Stimulated activated CD8-positive, alpha-beta memory T cell treated with anti-CD3 and anti-CD28 coated beads, Interleukin-7, amount 100 ng/mL, for 24 hours (primary cell): ENCODE measurements at regions not wholly inside any gene's neighbourhood (a gene's known extent, or its start where the extent isn't known, plus 50 kb on each side); places are given as distances from the start of the nearest gene placed in this dataset.
"Not testable (repeated sequence)": the region's sequence is repeated elsewhere in the genome, so short reads cannot be mapped to it uniquely, and the experiment has no call there.

Source experiments
- DNase-seq: peaks from one replicate; pipeline ENCODE4 v3.0.0-alpha.2; 2020; ENCODE audit warnings: low read depth

DNA sequence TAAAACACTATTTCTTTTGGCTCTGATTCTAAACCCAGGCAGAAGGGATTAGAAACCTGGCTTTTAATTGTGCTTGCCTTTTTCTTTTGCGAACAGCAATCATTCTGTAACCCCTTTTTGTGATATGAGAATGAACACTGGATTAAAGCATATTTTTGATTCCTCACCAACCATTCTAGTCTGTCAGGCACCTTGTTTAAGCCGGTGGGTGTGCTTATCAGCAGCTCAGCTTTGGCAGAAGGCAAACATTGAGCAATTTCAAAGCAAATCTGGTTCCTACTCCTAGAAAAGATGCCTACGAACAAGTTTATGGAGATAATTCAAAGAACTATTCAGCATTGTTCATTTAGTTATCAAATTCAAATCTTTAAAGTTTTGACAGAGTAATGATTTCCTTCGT lies 265.1 kb upstream of the FAM241A start:
- DNase-seq, result no peak

DNA sequence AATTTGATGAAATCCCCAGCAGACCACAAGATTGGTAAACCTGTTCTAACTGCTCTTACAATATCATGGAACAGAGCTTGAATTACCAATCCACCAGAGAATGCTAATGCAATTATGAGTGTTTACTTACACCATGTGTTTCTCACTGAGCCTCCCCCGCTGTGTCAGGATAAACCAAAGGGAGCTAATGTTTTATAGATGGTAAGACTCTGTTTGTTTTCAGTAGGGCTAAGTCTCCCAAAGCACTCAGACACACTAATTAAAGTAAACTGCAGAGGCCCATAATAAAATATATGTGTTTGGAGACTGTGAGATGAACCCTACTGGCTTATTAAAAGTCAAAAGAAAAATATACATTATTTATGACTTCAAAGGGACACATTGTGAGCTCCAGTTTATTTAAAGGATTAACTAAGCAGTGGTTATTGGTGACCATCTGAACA lies 261.7 kb upstream of the FAM241A start:
- DNase-seq, result no peak

DNA sequence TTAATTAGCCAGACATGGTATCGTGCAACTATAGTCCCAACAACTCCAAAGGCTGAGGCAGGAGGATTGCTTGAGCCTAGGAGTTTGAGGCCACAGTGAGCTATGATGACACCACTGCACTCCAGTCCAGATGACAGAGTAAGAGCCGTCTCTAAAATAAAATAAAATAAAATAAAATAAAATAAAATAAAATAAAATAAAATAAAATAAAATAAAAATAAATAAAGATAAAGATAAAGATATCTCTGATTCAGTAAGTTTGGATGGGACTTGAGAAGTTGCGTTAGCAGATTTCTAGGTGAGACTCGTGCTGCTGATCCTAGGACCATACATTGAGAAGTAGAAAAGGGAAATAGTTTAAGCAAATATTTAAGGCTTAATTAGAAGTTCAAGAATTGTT lies 254.8 kb upstream of the FAM241A start:
- no peak for DNase-seq

DNA sequence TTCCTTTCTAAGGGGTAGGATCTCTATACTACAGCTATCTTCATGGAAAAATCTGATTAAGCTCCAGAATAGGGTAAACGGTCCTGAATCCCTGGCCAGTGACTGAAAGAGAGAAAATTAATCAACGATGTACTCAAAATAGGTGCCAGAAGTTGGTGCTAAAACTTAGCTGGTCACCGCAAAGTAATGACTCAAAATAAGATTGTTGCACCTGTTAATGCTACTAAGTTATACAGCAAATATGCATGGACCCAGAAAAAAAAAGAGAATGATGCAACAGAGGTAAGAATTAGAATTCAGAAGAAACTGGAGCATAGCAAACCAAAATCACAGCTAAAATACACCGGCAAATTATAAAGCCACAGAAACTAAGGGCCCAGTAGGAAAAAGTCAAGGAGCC lies 239.7 kb upstream of the FAM241A start:
- no peak for DNase-seq

DNA sequence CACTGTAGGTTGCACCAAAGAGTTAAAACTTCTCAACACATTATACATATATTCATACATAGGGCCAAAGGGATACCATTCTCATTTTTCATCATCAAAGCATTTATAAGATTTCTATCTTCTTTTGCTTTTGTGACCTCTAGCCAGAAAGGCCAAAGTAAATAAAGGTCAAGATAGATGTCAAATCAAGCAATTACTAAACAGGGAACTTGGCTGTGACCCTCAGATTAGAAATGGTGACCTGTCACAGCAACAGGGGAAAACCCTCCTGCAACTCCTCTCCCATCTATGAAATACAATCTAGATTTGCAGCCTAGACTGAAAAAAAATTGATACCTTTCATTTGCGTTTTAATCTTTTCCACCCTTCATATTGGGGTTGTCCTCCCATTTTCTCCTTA lies 225.6 kb upstream of the FAM241A start:
- no peak for DNase-seq

DNA sequence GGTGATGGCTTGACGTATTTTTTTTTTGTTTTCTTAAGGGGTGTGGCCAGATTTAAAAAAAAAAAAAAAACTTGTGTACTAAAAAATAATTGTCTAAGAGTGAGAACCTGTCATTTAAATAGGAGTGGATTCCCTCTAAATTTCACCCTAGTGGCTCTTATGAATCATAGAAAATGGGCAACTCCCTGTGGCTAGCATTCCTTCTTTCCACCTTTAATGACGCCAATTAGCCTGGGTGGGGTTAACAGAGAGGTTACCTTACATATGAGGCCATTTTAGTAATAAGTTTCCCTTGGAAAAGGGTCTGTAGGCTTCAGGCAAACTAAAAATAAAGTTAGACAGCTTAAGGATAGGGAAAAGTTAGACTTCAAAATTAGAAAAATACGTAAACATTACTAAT lies 223.5 kb upstream of the FAM241A start:
- DNase-seq, result no peak

DNA sequence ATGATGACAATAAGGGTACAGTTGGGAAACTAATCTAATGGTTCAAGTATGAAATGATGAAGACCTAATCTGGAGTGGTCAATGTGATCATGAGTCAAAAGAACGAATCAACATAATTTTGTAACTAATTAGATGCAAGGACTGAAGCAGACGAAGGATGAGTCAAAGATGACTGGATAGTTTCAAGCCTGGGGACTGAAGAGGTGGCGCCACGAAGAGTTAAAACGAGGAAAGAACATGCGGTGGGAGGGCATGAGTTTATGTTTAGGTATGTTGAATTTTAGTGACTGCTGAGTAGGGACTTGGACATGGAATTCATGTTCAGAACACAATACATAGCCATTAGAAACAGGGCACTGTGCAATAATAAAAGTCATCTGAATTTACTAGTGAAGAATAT lies 221.5 kb upstream of the FAM241A start:
- no peak for DNase-seq

DNA sequence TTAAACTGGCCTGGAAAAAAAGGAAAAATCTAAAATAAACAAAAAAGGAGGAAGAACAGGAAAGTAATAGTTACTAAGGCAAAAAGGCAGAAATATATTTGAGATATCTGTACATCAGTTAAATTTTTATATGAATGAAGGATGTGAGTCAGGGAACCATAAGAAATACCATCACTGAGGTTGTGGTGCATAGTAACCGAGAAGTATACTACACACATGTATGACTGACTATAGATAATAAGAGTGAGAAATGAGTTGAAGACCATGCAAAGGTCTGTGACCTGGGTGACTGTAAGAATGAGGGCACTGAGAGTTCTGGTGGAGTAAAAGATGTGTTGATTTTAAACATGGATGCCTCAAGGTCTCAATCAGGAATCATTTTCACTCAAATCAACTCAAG lies 220.6 kb upstream of the FAM241A start:
- no peak for DNase-seq

DNA sequence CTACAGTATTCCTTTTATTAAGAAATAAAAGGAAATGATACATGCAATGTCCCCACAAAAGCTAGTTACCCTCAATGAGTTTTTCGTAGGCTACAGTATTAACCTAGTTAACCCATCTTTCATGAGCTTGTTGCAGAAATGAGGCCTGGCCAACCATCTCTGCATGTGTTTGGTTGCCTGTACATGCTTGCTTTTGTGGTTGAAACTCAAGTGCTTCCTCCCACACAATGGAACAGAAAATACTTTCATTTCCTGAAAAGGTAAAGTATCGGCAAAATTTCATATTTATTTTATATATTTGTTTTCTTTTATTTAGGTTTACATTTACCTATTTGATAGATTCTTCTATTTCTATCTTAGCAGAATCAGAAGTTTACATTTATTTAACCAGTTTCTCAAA lies 214.6 kb upstream of the FAM241A start:
- DNase-seq, result no peak

DNA sequence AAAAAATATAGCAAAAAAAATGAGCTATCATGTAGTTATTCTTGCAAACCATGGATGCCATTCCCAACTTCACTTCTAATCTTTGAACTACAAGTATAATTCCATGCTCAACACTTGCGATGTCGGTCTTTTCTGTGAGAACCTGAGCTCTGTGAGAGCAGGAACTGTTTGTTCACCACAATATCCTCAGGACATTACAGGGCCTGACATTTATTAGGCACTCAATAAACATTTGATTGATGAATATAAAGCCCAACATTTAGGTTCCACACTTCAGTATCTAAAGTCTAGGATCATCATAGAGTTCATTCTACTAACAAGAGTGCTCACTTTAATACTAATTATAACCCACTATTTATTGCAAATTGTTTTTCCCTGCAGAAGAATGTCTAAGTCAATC lies 211.6 kb upstream of the FAM241A start:
- no peak for DNase-seq

DNA sequence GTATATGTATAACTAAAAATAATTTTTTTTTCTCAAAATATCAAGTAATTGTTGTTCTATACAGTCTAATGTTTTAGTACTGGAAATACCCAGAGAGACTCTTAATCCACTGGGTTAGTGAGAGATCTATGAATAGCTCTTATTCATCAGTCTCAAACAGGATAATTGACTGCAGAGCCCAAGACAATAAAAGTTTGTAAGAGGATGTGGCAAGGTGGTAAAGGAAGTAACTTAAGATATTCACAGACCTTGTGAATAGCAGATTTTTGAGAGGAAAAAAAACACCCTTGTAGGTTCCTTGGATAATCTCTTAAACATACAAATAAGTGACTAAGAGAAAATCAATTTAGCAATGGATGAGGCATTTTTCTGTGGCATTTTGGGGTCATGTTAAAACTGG lies 210.9 kb upstream of the FAM241A start:
- DNase-seq, result no peak

DNA sequence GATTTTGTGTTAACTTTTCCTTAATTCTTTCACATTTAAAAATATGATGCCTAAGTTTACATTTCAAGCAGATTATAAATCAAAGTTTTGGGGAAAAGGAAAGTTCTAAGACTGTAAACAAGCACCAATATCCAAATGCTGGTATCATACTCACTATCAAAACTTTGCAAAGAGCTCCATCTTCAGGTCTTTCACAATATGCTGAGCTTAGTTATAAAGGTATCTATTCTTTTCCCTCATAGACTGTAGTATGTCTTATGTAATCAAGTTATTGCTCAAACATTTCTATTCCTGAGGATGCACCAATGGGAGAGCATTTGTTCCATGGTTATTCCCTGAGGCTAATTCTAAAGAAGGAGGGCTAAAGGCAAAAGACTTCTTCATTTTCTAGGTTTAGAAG lies 207.9 kb upstream of the FAM241A start:
- DNase-seq, result no peak

DNA sequence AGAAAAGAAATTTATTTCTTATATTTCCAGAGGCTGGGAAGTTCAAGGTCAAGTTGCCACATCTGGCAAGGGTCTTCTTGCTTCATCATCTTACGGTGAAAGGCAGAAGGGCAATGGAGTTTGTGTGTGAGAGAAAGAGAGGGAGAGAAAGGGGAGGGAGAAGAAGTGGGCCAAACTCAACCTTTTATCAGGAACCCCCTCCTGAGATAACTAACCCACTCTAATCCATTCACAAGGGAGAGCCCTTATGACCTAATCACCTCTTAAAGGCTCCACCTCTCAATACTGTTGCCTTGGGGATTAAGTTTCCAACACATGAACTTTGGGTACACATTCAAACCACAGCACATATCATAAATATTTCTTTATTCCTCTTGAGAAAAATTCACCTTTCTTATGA lies 203.3 kb upstream of the FAM241A start:
- no peak for DNase-seq

DNA sequence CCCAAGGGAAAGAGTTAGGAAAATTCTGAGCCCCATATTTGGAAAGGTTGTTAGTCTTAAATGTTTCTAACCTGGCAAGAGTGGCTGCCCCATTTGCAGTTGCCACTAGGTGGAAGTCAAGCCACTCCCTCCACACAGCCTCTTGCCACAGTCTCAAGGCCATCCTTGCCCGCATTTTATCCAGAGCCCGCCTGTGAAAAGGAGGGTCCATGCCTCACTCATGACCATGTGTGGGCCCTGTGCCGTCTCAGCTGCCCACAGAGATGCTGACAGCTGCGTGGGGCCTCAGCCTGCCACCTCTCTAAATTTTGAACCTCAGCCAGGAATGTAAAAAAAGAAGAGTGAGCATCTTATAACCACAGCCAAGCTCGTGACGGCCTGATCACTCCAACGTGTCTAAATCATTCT lies 201.5 kb upstream of the FAM241A start:
- no peak for DNase-seq

DNA sequence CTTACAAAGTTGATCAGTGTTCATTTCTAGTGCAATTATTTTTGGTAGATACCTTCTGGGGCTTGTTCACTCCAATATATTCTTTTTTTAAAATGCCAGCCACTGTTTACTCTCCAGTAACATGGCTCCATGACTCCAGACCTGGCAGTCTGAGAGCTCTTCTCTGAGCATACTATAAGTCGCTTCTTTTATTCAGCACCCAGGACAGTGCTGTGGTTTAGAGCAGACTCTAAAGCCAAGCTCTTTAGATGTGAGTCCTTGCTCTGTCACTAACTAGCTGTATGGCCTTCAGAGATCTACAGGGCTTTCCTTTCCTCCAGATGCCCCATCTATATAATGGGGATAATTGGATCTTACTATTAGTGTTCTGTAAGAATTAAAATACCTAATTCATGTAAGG lies 200.2 kb upstream of the FAM241A start:
- no peak for DNase-seq

DNA sequence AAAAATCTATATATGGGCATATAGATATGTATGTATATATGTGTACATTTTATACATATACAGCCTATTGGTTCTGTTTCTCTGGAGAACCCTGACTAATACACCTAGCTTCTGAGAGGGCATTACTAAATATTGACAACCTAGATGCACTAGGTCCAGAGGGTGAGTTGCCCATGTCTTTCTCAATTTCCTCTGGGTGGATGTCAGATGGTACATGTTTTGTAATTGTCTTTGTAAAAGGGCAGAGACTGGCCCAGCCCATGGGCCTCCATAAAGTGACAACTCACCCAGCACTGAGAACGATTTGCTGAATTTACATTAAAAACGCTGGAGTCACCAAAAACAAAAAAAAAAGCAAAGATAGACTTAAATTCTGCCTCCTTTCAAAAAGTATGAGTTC lies 198.5 kb upstream of the FAM241A start:
- DNase-seq, result no peak

DNA sequence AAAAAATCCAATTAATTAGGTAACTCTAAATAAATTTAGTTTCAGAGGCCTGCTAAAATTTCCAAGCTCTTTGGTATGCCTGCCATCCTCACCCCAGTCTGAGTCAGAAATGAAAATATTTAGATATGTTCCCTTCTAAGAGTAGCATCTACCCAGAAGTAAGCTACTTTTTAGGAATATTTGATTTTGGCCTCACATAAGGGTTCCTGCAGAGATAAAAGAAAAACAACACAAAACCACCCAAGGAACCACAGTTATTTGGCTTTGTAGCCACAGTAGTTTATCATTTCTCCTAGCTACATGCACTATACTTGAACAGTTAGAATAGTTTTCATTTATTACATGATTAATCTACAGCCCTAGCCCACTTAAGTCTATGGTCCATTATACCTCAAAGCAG lies 192.6 kb upstream of the FAM241A start:
- DNase-seq, result no peak

DNA sequence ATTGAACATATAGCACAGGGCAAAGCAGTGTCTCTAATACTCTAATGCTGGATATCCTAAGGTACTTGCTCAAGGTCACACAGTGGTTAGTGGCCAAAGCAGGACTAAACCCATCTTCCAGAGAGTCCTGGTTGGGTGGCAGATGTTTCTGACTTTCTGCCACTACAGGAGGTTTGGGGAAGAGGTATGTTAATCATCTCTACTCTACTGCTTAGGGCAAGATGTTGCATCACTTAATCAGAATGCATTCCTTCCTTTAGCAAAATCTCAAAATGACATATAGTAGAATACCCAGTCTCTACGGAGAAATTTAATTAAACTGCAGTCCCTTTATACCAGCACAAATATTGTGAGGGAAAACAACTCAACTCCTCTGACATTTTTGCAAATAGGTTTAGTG lies 190.7 kb upstream of the FAM241A start:
- no peak for DNase-seq

DNA sequence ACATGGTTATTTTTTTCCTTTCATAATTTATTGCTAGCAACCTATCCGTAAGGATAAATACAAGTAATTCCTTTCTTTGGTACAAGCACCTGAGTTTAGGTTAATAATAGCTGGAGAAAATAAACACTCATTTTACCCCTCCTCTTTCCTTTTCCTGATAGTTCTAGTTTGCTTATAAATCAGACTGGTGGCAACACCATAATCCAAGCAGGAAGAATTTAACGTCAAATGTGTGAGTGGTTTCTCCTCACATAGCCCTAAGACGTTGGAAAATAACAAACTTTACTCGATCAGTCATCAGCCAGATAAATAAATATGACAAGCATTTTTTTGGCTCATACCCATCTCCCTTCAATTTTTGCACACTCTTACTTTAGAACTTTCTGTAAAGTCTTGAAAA lies 190.3 kb upstream of the FAM241A start:
- DNase-seq, result no peak

DNA sequence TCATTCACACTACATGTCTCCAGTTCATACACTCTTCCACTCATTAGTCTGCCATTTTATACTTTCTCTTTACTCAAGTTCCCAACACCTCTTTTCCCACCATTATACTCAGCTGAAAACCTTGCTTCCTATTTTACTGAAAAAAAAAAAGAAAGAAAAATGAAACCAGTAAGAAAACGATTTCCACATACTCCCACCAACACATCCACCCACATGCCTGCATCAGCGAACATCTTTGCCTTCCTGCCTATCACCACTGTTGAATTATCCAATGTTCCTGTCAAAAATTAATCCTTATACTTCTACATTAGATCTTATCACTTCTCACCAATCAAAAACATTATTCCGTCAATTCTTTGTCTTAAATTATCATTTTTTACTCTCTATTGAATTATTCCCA lies 188.1 kb upstream of the FAM241A start:
- no peak for DNase-seq

DNA sequence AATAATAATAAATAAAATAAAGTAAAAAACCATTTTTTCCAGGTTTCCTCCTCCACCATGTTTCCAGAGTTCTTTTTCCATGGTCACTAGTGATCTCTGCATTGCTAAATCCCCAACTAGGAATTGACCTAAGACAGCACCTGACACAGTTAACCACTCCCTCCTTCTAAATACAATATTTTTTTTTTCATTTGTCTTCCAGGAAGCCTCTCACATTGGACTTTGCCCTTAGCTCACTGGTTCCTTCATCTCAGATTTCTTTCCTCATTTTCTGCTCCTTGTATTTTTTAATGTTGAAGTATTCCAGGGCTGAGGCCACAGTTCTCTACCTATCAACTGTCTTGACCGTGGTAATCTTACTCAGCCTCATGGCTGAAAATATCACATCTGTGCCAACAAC lies 187.3 kb upstream of the FAM241A start:
- DNase-seq, result no peak

DNA sequence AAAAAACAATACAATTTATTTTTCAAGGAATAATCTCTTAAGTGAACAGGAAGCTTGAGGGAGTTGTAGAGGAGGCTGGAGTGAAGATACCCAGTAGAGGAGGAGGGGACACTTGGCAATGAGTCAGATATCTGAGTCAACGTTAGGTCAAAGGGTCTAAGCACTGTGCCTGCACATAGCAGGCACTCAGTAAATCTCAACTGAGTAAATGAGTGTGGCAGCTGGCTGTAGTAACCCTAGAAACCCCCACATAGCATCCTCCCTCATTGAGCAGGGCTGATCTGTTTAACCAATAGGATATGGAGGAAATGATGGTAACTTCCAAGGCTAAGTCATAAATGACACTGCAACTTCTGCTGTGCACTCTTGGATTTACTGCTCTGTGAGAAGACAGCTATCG lies 186.0 kb upstream of the FAM241A start:
- DNase-seq, result no peak

DNA sequence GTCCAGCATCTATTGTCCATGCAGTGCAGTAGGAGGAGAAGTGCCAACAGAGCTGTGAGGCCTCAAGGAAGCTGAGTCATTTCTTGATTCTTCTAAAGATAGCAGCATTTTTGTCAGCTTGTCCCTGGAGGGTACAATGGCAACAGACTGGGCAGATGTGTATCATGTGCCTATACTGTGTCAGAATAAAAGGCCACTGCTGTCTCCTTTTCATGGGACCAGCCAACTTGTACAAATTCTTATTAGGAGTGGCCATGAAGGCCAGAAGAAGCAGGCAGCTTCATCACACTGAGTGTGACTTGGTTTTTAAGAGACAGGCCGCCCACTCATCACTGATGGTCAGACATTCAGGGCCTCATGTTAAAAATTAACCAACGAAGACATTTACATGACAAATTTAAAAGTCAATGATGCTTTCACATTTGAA lies 185.0 kb upstream of the FAM241A start:
- DNase-seq, result no peak

DNA sequence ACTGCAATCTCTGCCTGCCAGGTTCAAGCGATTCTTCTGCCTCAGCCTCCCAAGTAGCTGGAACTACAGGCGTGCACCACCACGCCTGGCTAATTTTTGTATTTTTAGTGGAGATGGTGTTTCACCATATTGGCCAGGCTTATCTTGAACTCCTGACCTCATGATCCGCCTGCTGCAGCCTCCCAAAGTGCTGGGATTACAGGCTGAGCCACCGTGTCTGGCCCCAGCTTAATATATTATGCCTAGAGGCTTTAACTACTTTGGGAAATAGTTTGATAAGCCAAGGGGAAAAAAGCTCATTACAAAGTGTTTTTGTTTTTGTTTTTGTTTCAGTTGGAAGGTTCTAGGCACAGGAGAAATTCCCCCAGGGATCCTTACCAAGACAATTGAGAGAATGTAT lies 184.2 kb upstream of the FAM241A start:
- DNase-seq, result not testable (repeated sequence)

DNA sequence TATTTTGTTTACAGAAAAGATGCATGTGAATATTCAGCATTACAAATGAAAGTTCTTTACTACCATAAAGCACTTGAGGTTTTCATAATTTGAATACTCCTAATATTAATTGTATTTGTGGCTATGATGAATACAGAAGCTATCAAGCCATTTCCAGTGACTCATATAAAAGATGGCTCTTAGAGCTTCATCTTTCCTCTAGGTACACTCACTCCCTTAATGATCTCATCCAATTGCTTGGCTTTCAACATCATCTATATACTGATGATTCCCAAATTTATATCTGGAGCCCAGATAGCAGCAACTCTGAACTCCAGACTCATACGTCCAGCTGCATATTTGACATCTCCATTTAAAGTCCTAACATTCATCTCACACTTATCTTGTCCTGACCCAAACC lies 183.4 kb upstream of the FAM241A start:
- DNase-seq, result no peak
